ENCODE measurements at regions not wholly inside any gene's neighbourhood (a gene's known extent, or its start where the extent isn't known, plus 50 kb on each side); places are given as distances from the start of the nearest gene placed in this dataset.

- no peaks in the 10 kb centered on the region for H3K36me3 ChIP-seq (ENCODE audit: control insufficient read depth in 2 of 2, insufficient read depth in 2 of 2, low read length in 1 of 2)
- peak in 7 of 9 donors; percentile 34 to 71 (median 42) for DNase-seq (ENCODE audit: low read depth in 6 of 9, low spot score in 9 of 9)
- WGBS, result 8% methylated on average over 6 of the region's 6 CpGs
Measured at GRCh38 chr20:4369798-4370124, 120.7 kb upstream of the ADRA1D start.

GRCh38 chr20:4369119-4369797 lies 120.2 kb upstream of the ADRA1D start:
- Histone ChIP-seq H3K27ac (ENCODE audit: low read depth in 1 of 2, low read length in 1 of 2) (peak overlapping the region in 1 of 2 donors; percentile 45), H3K4me3 (ENCODE audit: low read length in 2 of 2) (no peak overlapping the region), H3K9me3 (ENCODE audit: control insufficient read depth in 2 of 2, insufficient read depth in 1 of 2, low read length in 1 of 2) (no peaks in the 10 kb centered on the region), H3K4me1 (ENCODE audit: control insufficient read depth in 2 of 2, insufficient read depth in 2 of 2, low read length in 2 of 2) (peaks cover 9% of the 10 kb centered on the region in 2 donors), H3K36me3 (ENCODE audit: control insufficient read depth in 2 of 2, insufficient read depth in 2 of 2, low read length in 1 of 2) (no peaks in the 10 kb centered on the region), H3K27me3 (ENCODE audit: control insufficient read depth in 2 of 2, insufficient read depth in 1 of 2, low read length in 1 of 2) (no peaks in the 10 kb centered on the region)
- WGBS, result 63% methylated on average over 2 of the region's 2 CpGs
- no peak for DNase-seq (ENCODE audit: low read depth in 6 of 9, low spot score in 9 of 9)

More at GRCh38 chr20:4369798-4370124, 120.7 kb upstream of the ADRA1D start:
- Histone ChIP-seq H3K4me3 (ENCODE audit: low read length in 2 of 2) (no peak overlapping the region), H3K27me3 (ENCODE audit: control insufficient read depth in 2 of 2, insufficient read depth in 1 of 2, low read length in 1 of 2) (no peaks in the 10 kb centered on the region), H3K27ac (ENCODE audit: low read depth in 1 of 2, low read length in 1 of 2) (peak overlapping the region in 1 of 2 donors; percentile 46), H3K4me1 (ENCODE audit: control insufficient read depth in 2 of 2, insufficient read depth in 2 of 2, low read length in 2 of 2) (peaks cover 9% of the 10 kb centered on the region in 2 donors), H3K9me3 (ENCODE audit: control insufficient read depth in 2 of 2, insufficient read depth in 1 of 2, low read length in 1 of 2) (no peaks in the 10 kb centered on the region)

GRCh38 chr20:4366076-4366475 lies 117.0 kb upstream of the ADRA1D start:
- no peaks in the 10 kb centered on the region for H3K27me3 ChIP-seq (ENCODE audit: control insufficient read depth in 2 of 2, insufficient read depth in 1 of 2, low read length in 1 of 2)
- 89% methylated on average over 1 of the region's 1 CpG for WGBS
- peaks cover 9% of the 10 kb centered on the region in 2 donors for H3K4me1 ChIP-seq (ENCODE audit: control insufficient read depth in 2 of 2, insufficient read depth in 2 of 2, low read length in 2 of 2)
- H3K4me3 ChIP-seq (ENCODE audit: low read length in 2 of 2), result no peak overlapping the region
- H3K36me3 ChIP-seq (ENCODE audit: control insufficient read depth in 2 of 2, insufficient read depth in 2 of 2, low read length in 1 of 2), result no peaks in the 10 kb centered on the region
- no peak overlapping the region for H3K27ac ChIP-seq (ENCODE audit: low read depth in 1 of 2, low read length in 1 of 2)
- DNase-seq (ENCODE audit: low read depth in 6 of 9, low spot score in 9 of 9), result no peak
- no peaks in the 10 kb centered on the region for H3K9me3 ChIP-seq (ENCODE audit: control insufficient read depth in 2 of 2, insufficient read depth in 1 of 2, low read length in 1 of 2)

GRCh38 chr20:4358552-4358951 lies 109.5 kb upstream of the ADRA1D start:
- Histone ChIP-seq H3K27ac (ENCODE audit: low read depth in 1 of 2, low read length in 1 of 2) (no peak overlapping the region), H3K36me3 (ENCODE audit: control insufficient read depth in 2 of 2, insufficient read depth in 2 of 2, low read length in 1 of 2) (no peaks in the 10 kb centered on the region), H3K27me3 (ENCODE audit: control insufficient read depth in 2 of 2, insufficient read depth in 1 of 2, low read length in 1 of 2) (no peaks in the 10 kb centered on the region), H3K4me3 (ENCODE audit: low read length in 2 of 2) (no peak overlapping the region), H3K9me3 (ENCODE audit: control insufficient read depth in 2 of 2, insufficient read depth in 1 of 2, low read length in 1 of 2) (no peaks in the 10 kb centered on the region), H3K4me1 (ENCODE audit: control insufficient read depth in 2 of 2, insufficient read depth in 2 of 2, low read length in 2 of 2) (no peaks in the 10 kb centered on the region)
- WGBS, result 96% methylated on average over 6 of the region's 6 CpGs
- DNase-seq (ENCODE audit: low read depth in 6 of 9, low spot score in 9 of 9), result no peak

- no peaks in the 10 kb centered on the region for H3K9me3 ChIP-seq (ENCODE audit: control insufficient read depth in 2 of 2, insufficient read depth in 1 of 2, low read length in 1 of 2)
- no peaks in the 10 kb centered on the region for H3K27me3 ChIP-seq (ENCODE audit: control insufficient read depth in 2 of 2, insufficient read depth in 1 of 2, low read length in 1 of 2)
- H3K4me1 ChIP-seq (ENCODE audit: control insufficient read depth in 2 of 2, insufficient read depth in 2 of 2, low read length in 2 of 2), result no peaks in the 10 kb centered on the region
- no peak overlapping the region for H3K4me3 ChIP-seq (ENCODE audit: low read length in 2 of 2)
- DNase-seq (ENCODE audit: low read depth in 6 of 9, low spot score in 9 of 9), result no peak
- no peak overlapping the region for H3K27ac ChIP-seq (ENCODE audit: low read depth in 1 of 2, low read length in 1 of 2)
- WGBS, result 100% methylated on average over 1 of the region's 1 CpG
- no peaks in the 10 kb centered on the region for H3K36me3 ChIP-seq (ENCODE audit: control insufficient read depth in 2 of 2, insufficient read depth in 2 of 2, low read length in 1 of 2)
Measured at GRCh38 chr20:4352348-4352747, 103.3 kb upstream of the ADRA1D start.

GRCh38 chr20:4350096-4350495 lies 101.0 kb upstream of the ADRA1D start:
- Histone ChIP-seq H3K27me3 (ENCODE audit: control insufficient read depth in 2 of 2, insufficient read depth in 1 of 2, low read length in 1 of 2) (no peaks in the 10 kb centered on the region), H3K36me3 (ENCODE audit: control insufficient read depth in 2 of 2, insufficient read depth in 2 of 2, low read length in 1 of 2) (no peaks in the 10 kb centered on the region), H3K4me1 (ENCODE audit: control insufficient read depth in 2 of 2, insufficient read depth in 2 of 2, low read length in 2 of 2) (no peaks in the 10 kb centered on the region), H3K27ac (ENCODE audit: low read depth in 1 of 2, low read length in 1 of 2) (no peak overlapping the region), H3K4me3 (ENCODE audit: low read length in 2 of 2) (no peak overlapping the region), H3K9me3 (ENCODE audit: control insufficient read depth in 2 of 2, insufficient read depth in 1 of 2, low read length in 1 of 2) (no peaks in the 10 kb centered on the region)
- 96% methylated on average over 1 of the region's 1 CpG for WGBS
- no peak for DNase-seq (ENCODE audit: low read depth in 6 of 9, low spot score in 9 of 9)

- Histone ChIP-seq H3K4me3 (ENCODE audit: low read length in 2 of 2) (no peak overlapping the region), H3K4me1 (ENCODE audit: control insufficient read depth in 2 of 2, insufficient read depth in 2 of 2, low read length in 2 of 2) (peaks cover 0 to 3% of the 10 kb centered on the region in 2 donors), H3K9me3 (ENCODE audit: control insufficient read depth in 2 of 2, insufficient read depth in 1 of 2, low read length in 1 of 2) (no peaks in the 10 kb centered on the region), H3K27me3 (ENCODE audit: control insufficient read depth in 2 of 2, insufficient read depth in 1 of 2, low read length in 1 of 2) (no peaks in the 10 kb centered on the region), H3K27ac (ENCODE audit: low read depth in 1 of 2, low read length in 1 of 2) (no peak overlapping the region), H3K36me3 (ENCODE audit: control insufficient read depth in 2 of 2, insufficient read depth in 2 of 2, low read length in 1 of 2) (no peaks in the 10 kb centered on the region)
- DNase-seq (ENCODE audit: low read depth in 6 of 9, low spot score in 9 of 9), result no peak
- whole genome bisulfite sequencing, result 94% methylated on average over 2 of the region's 2 CpGs
Measured at GRCh38 chr20:4344670-4345069, 95.6 kb upstream of the ADRA1D start.

GRCh38 chr20:4342609-4343008 lies 93.5 kb upstream of the ADRA1D start:
- H3K4me1 ChIP-seq (ENCODE audit: control insufficient read depth in 2 of 2, insufficient read depth in 2 of 2, low read length in 2 of 2), result peaks cover 0 to 3% of the 10 kb centered on the region in 2 donors
- H3K4me3 ChIP-seq (ENCODE audit: low read length in 2 of 2), result no peak overlapping the region
- peak in 1 of 9 donors; percentile 32 for DNase-seq (ENCODE audit: low read depth in 6 of 9, low spot score in 9 of 9)
- 53% methylated on average over 2 of the region's 2 CpGs for WGBS
- no peaks in the 10 kb centered on the region for H3K9me3 ChIP-seq (ENCODE audit: control insufficient read depth in 2 of 2, insufficient read depth in 1 of 2, low read length in 1 of 2)
- H3K27me3 ChIP-seq (ENCODE audit: control insufficient read depth in 2 of 2, insufficient read depth in 1 of 2, low read length in 1 of 2), result no peaks in the 10 kb centered on the region
- no peak overlapping the region for H3K27ac ChIP-seq (ENCODE audit: low read depth in 1 of 2, low read length in 1 of 2)
- no peaks in the 10 kb centered on the region for H3K36me3 ChIP-seq (ENCODE audit: control insufficient read depth in 2 of 2, insufficient read depth in 2 of 2, low read length in 1 of 2)

- peaks cover 0 to 3% of the 10 kb centered on the region in 2 donors for H3K4me1 ChIP-seq (ENCODE audit: control insufficient read depth in 2 of 2, insufficient read depth in 2 of 2, low read length in 2 of 2)
- no peaks in the 10 kb centered on the region for H3K36me3 ChIP-seq (ENCODE audit: control insufficient read depth in 2 of 2, insufficient read depth in 2 of 2, low read length in 1 of 2)
- WGBS, result 62% methylated on average over 6 of the region's 6 CpGs
- H3K27ac ChIP-seq (ENCODE audit: low read depth in 1 of 2, low read length in 1 of 2), result no peak overlapping the region
- DNase-seq (ENCODE audit: low read depth in 6 of 9, low spot score in 9 of 9), result no peak
- no peak overlapping the region for H3K4me3 ChIP-seq (ENCODE audit: low read length in 2 of 2)
- no peaks in the 10 kb centered on the region for H3K9me3 ChIP-seq (ENCODE audit: control insufficient read depth in 2 of 2, insufficient read depth in 1 of 2, low read length in 1 of 2)
- no peaks in the 10 kb centered on the region for H3K27me3 ChIP-seq (ENCODE audit: control insufficient read depth in 2 of 2, insufficient read depth in 1 of 2, low read length in 1 of 2)
Measured at GRCh38 chr20:4341804-4342485, 92.9 kb upstream of the ADRA1D start.
